Fibroblast of villous mesenchyme (primary cell): ENCODE measurements at regions not wholly inside any gene's neighbourhood (a gene's known extent, or its start where the extent isn't known, plus 50 kb on each side); places are given as distances from the start of the nearest gene placed in this dataset.

Experiments
- DNase-seq: peaks from one replicate; pipeline ENCODE4 v3.0.0-alpha.2; 2010; ENCODE audit warnings: low read depth
- H3K4me3 ChIP-seq: 2 replicates; pipeline ENCODE4 v1.5.1; 2011; ENCODE audit warnings: low read depth, mild to moderate bottlenecking, low read length
- CTCF ChIP-seq: IDR thresholded peaks from 2 replicates; pipeline ENCODE4 v1.5.1; 2012; ENCODE audit warnings: low read depth, mild to moderate bottlenecking, low read length; ENCODE audit not compliant: insufficient read depth

- DNase-seq = no peak
- TF ChIP-seq CTCF = no peak
Observed at GRCh38 chr7:340979-341694, 51.2 kb downstream of the FOXL3 start.

GRCh38 chr7:341841-342638, 52.1 kb downstream of the FOXL3 start:
- TF ChIP-seq CTCF = no peak
- no peak overlapping the region for H3K4me3 ChIP-seq
- DNase-seq = no peak

More at GRCh38 chr7:340979-341694, 51.2 kb downstream of the FOXL3 start:
- no peak overlapping the region for H3K4me3 ChIP-seq

- DNase-seq = no peak
- no peak for TF ChIP-seq CTCF
Observed at GRCh38 chr7:342681-343216, 52.8 kb downstream of the FOXL3 start.

GRCh38 chr7:343227-343822, 53.4 kb downstream of the FOXL3 start:
- TF ChIP-seq CTCF = no peak
- DNase-seq = no peak
- no peak overlapping the region for H3K4me3 ChIP-seq

More at GRCh38 chr7:342681-343216, 52.8 kb downstream of the FOXL3 start:
- H3K4me3 ChIP-seq = no peak overlapping the region

- TF ChIP-seq CTCF = no peak
- H3K4me3 ChIP-seq = no peak overlapping the region
- DNase-seq = no peak
Observed at GRCh38 chr7:343864-344607, 54.1 kb downstream of the FOXL3 start.

GRCh38 chr7:344608-344994, 54.6 kb downstream of the FOXL3 start:
- no peak for TF ChIP-seq CTCF
- no peak for DNase-seq

More at GRCh38 chr7:344608-344994, 54.6 kb downstream of the FOXL3 start:
- no peak overlapping the region for H3K4me3 ChIP-seq
